Fibroblast of peridontal ligament (primary cell): ENCODE measurements at regions not wholly inside any gene's neighbourhood (a gene's known extent, or its start where the extent isn't known, plus 50 kb on each side); places are given as distances from the start of the nearest gene placed in this dataset.

ENCODE experiments used
- DNase-seq: peaks from one replicate; pipeline ENCODE4 v3.0.0-alpha.2; 2010; ENCODE audit errors: extremely low read depth

- no peak for DNase-seq
Measured at GRCh38 chr4:52288212-52288855, 237.2 kb downstream of the SPATA18 start.

- no peak for DNase-seq
Measured at GRCh38 chr4:52290466-52290865, 239.4 kb downstream of the SPATA18 start.

GRCh38 chr4:52292245-52292644 is 241.1 kb downstream of the SPATA18 start:
- DNase-seq = no peak

- DNase-seq = no peak
Measured at GRCh38 chr4:52296341-52296740, 245.2 kb downstream of the SPATA18 start.

GRCh38 chr4:52298444-52298843 is 247.3 kb downstream of the SPATA18 start:
- DNase-seq = peak; percentile 6

GRCh38 chr4:52299120-52299519 is 248.0 kb downstream of the SPATA18 start:
- no peak for DNase-seq

- DNase-seq = no peak
Measured at GRCh38 chr4:52311464-52312125, 260.5 kb downstream of the SPATA18 start.

GRCh38 chr4:52312722-52313121 is 261.6 kb downstream of the SPATA18 start:
- no peak for DNase-seq

- no peak for DNase-seq
Measured at GRCh38 chr4:52317361-52317879, 266.3 kb downstream of the SPATA18 start.

GRCh38 chr4:52317981-52318380 is 266.9 kb downstream of the SPATA18 start:
- DNase-seq = no peak

GRCh38 chr4:52329894-52330293 is 278.8 kb downstream of the SPATA18 start:
- no peak for DNase-seq

- DNase-seq = no peak
Measured at GRCh38 chr4:52343595-52343994, 292.5 kb downstream of the SPATA18 start.

- DNase-seq = no peak
Measured at GRCh38 chr4:52350926-52351325, 299.8 kb downstream of the SPATA18 start.

GRCh38 chr4:52358366-52358765 is 300.7 kb downstream of the USP46 start:
- DNase-seq = no peak

- DNase-seq = no peak
Measured at GRCh38 chr4:52358883-52359321, 300.2 kb downstream of the USP46 start.

GRCh38 chr4:52366191-52366590 is 292.9 kb downstream of the USP46 start:
- no peak for DNase-seq

GRCh38 chr4:52366621-52367020 is 292.5 kb downstream of the USP46 start:
- no peak for DNase-seq

GRCh38 chr4:52367282-52367830 is 291.7 kb downstream of the USP46 start:
- no peak for DNase-seq

- DNase-seq = no peak
Measured at GRCh38 chr4:52368895-52369294, 290.2 kb downstream of the USP46 start.

- no peak for DNase-seq
Measured at GRCh38 chr4:52369649-52370048, 289.5 kb downstream of the USP46 start.

- DNase-seq = no peak
Measured at GRCh38 chr4:52370576-52370975, 288.5 kb downstream of the USP46 start.

GRCh38 chr4:52371841-52372240 is 287.3 kb downstream of the USP46 start:
- DNase-seq = peak; percentile 25

GRCh38 chr4:52372269-52372668 is 286.8 kb downstream of the USP46 start:
- DNase-seq = no peak
